ENCODE measurements at regions not wholly inside any gene's neighbourhood (a gene's known extent, or its start where the extent isn't known, plus 50 kb on each side); places are given as distances from the start of the nearest gene placed in this dataset.

- Histone ChIP-seq H3K9me3 (ENCODE audit: low read depth, low read length) (peaks cover 3% of the 10 kb centered on the region), H4K20me1 (ENCODE audit: insufficient read depth, low read length) (no peaks in the 10 kb centered on the region), H3K4me2 (ENCODE audit: insufficient read depth, low read length) (no peak overlapping the region), H3K4me3 (ENCODE audit: insufficient read depth, low read length) (no peak overlapping the region), H2AFZ (ENCODE audit: low read length) (no peak overlapping the region), H3K79me2 (ENCODE audit: insufficient read depth, low read length) (no peaks in the 10 kb centered on the region), H3K27me3 (ENCODE audit: insufficient read depth, low read length) (no peaks in the 10 kb centered on the region), H3K27ac (ENCODE audit: low read depth, low read length) (no peak overlapping the region), H3K36me3 (ENCODE audit: insufficient read depth, low read length) (no peaks in the 10 kb centered on the region), H3K4me1 (ENCODE audit: insufficient read depth, low read length) (no peaks in the 10 kb centered on the region)
- no peak for TF ChIP-seq CTCF (IDR thresholded peaks at IDR 0.05; ENCODE audit: extremely low read depth, low read depth, low read length)
- DNase-seq (ENCODE audit: insufficient read length, low spot score, missing footprints): no peak
Observed at GRCh38 chr13:103394618-103395017, 328.4 kb upstream of the SLC10A2 start.

- H4K20me1 ChIP-seq (ENCODE audit: insufficient read depth, low read length): no peaks in the 10 kb centered on the region
- no peaks in the 10 kb centered on the region for H3K27me3 ChIP-seq (ENCODE audit: insufficient read depth, low read length)
- no peak for TF ChIP-seq CTCF (IDR thresholded peaks at IDR 0.05; ENCODE audit: extremely low read depth, low read depth, low read length)
- H3K36me3 ChIP-seq (ENCODE audit: insufficient read depth, low read length): no peaks in the 10 kb centered on the region
- H3K4me1 ChIP-seq (ENCODE audit: insufficient read depth, low read length): no peaks in the 10 kb centered on the region
- no peak overlapping the region for H3K4me3 ChIP-seq (ENCODE audit: insufficient read depth, low read length)
- H3K79me2 ChIP-seq (ENCODE audit: insufficient read depth, low read length): no peaks in the 10 kb centered on the region
- H3K27ac ChIP-seq (ENCODE audit: low read depth, low read length): no peak overlapping the region
- no peak for DNase-seq (ENCODE audit: insufficient read length, low spot score, missing footprints)
- H3K9me3 ChIP-seq (ENCODE audit: low read depth, low read length): peaks cover 6% of the 10 kb centered on the region
- no peak overlapping the region for H2AFZ ChIP-seq (ENCODE audit: low read length)
- no peak overlapping the region for H3K4me2 ChIP-seq (ENCODE audit: insufficient read depth, low read length)
Observed at GRCh38 chr13:103391936-103392335, 325.7 kb upstream of the SLC10A2 start.

GRCh38 chr13:103388839-103389238 lies 322.6 kb upstream of the SLC10A2 start:
- peaks cover 3% of the 10 kb centered on the region for H3K9me3 ChIP-seq (ENCODE audit: low read depth, low read length)
- H4K20me1 ChIP-seq (ENCODE audit: insufficient read depth, low read length): no peaks in the 10 kb centered on the region
- H3K4me3 ChIP-seq (ENCODE audit: insufficient read depth, low read length): no peak overlapping the region
- no peaks in the 10 kb centered on the region for H3K27me3 ChIP-seq (ENCODE audit: insufficient read depth, low read length)
- no peaks in the 10 kb centered on the region for H3K79me2 ChIP-seq (ENCODE audit: insufficient read depth, low read length)
- no peaks in the 10 kb centered on the region for H3K4me1 ChIP-seq (ENCODE audit: insufficient read depth, low read length)
- no peak overlapping the region for H3K27ac ChIP-seq (ENCODE audit: low read depth, low read length)
- H2AFZ ChIP-seq (ENCODE audit: low read length): no peak overlapping the region
- no peaks in the 10 kb centered on the region for H3K36me3 ChIP-seq (ENCODE audit: insufficient read depth, low read length)
- no peak for DNase-seq (ENCODE audit: insufficient read length, low spot score, missing footprints)
- TF ChIP-seq CTCF (IDR thresholded peaks at IDR 0.05; ENCODE audit: extremely low read depth, low read depth, low read length): no peak
- no peak overlapping the region for H3K4me2 ChIP-seq (ENCODE audit: insufficient read depth, low read length)

- DNase-seq (ENCODE audit: insufficient read length, low spot score, missing footprints): no peak
- Histone ChIP-seq H2AFZ (ENCODE audit: low read length) (no peak overlapping the region), H3K27me3 (ENCODE audit: insufficient read depth, low read length) (no peaks in the 10 kb centered on the region), H3K9me3 (ENCODE audit: low read depth, low read length) (peaks cover 3% of the 10 kb centered on the region), H3K4me1 (ENCODE audit: insufficient read depth, low read length) (no peaks in the 10 kb centered on the region), H3K27ac (ENCODE audit: low read depth, low read length) (no peak overlapping the region), H3K36me3 (ENCODE audit: insufficient read depth, low read length) (no peaks in the 10 kb centered on the region), H3K4me3 (ENCODE audit: insufficient read depth, low read length) (no peak overlapping the region), H3K4me2 (ENCODE audit: insufficient read depth, low read length) (no peak overlapping the region), H4K20me1 (ENCODE audit: insufficient read depth, low read length) (no peaks in the 10 kb centered on the region), H3K79me2 (ENCODE audit: insufficient read depth, low read length) (no peaks in the 10 kb centered on the region)
- no peak for TF ChIP-seq CTCF (IDR thresholded peaks at IDR 0.05; ENCODE audit: extremely low read depth, low read depth, low read length)
Observed at GRCh38 chr13:103386341-103386740, 320.1 kb upstream of the SLC10A2 start.

Measured in osteoblast (primary cell).